IMR-90 (cell line): ENCODE measurements at regions not wholly inside any gene's neighbourhood (a gene's known extent, or its start where the extent isn't known, plus 50 kb on each side); places are given as distances from the start of the nearest gene placed in this dataset.

Experiments
- ATAC-seq: fragments of 200-7000 bp; cut with Tn5 transposase; 2 replicates; pipeline ENCODE4 v1.9.1; 2020; ENCODE audit warnings: low read depth, mild to moderate bottlenecking, moderate library complexity
- BruUV-seq: library from RNA; stranded (reverse); fragments of 400-500 nt; replicated peaks from 2 replicates; lab custom pipeline; 2021; lab: Mats Ljungman, UMichigan
- CTCF ChIA-PET: fragments of 300-600 bp; formaldehyde crosslinking; extraction: SDS; loops from one replicate; lab custom pipeline; 2021; ENCODE audit warnings: antibody characterized with exemption; lab: Yijun Ruan, JAX
- POLR2A ChIA-PET: fragments of 300-600 bp; sonication (Branson Sonifier 250); formaldehyde crosslinking; loops from one replicate; lab custom pipeline; 2022; ENCODE audit warnings: antibody characterized with exemption; ENCODE audit not compliant: unreplicated experiment; lab: Charles Lee
- DNase-seq: peaks from one replicate; pipeline ENCODE4 v3.0.0; 2013
- H2AFZ ChIP-seq: replicated peaks from 2 replicates; pipeline ENCODE3; 2013; ENCODE audit warnings: low read length, mild to moderate bottlenecking; ENCODE audit not compliant: poor library complexity
- H2AK5ac ChIP-seq: 2 replicates; pipeline ENCODE4 v1.6.1; 2013; ENCODE audit warnings: low read depth, low read length, inconsistent platforms
- H2AK9ac ChIP-seq: replicated peaks from 2 replicates; pipeline ENCODE3; 2013; ENCODE audit warnings: mild to moderate bottlenecking, low read depth, low read length, moderate library complexity; ENCODE audit not compliant: poor library complexity
- H2BK120ac ChIP-seq: 2 replicates; pipeline ENCODE4 v1.6.1; 2013; ENCODE audit warnings: low read depth, low read length, inconsistent platforms
- H2BK15ac ChIP-seq: 3 replicates; pipeline ENCODE4 v1.6.1; 2013; ENCODE audit warnings: low read depth, low read length, inconsistent platforms
- H2BK20ac ChIP-seq: 2 replicates; pipeline ENCODE4 v1.6.1; 2013; ENCODE audit warnings: low read depth, mild to moderate bottlenecking, inconsistent platforms, low read length, moderate library complexity
- H2BK5ac ChIP-seq: 2 replicates; pipeline ENCODE4 v1.6.1; 2013; ENCODE audit warnings: mild to moderate bottlenecking, low read depth, low read length, inconsistent platforms; ENCODE audit not compliant: poor library complexity, severe bottlenecking
- H3K14ac ChIP-seq: replicated peaks from 2 replicates; pipeline ENCODE4 v1.6.1; 2013; ENCODE audit warnings: low read depth, low read length, inconsistent platforms
- H3K18ac ChIP-seq: 2 replicates; pipeline ENCODE4 v1.6.1; 2013; ENCODE audit warnings: low read depth, low read length, control low read depth
- H3K23ac ChIP-seq: 2 replicates; pipeline ENCODE4 v1.6.1; 2013; ENCODE audit warnings: low read depth, low read length, inconsistent platforms
- H3K27ac ChIP-seq: 2 replicates; pipeline ENCODE4 v1.5.1; 2013; ENCODE audit warnings: mild to moderate bottlenecking, control low read depth, low read length; ENCODE audit not compliant: insufficient read depth
- H3K27me3 ChIP-seq: 2 replicates; pipeline ENCODE4 v1.6.1; 2013; ENCODE audit warnings: low read length; ENCODE audit not compliant: control insufficient read depth, insufficient read depth
- H3K36me3 ChIP-seq: 2 replicates; pipeline ENCODE4 v1.6.1; 2013; ENCODE audit warnings: low read length, mixed read lengths; ENCODE audit not compliant: control insufficient read depth, insufficient read depth
- H3K4ac ChIP-seq: 2 replicates; pipeline ENCODE4 v1.6.1; 2013; ENCODE audit warnings: low read depth, low read length, inconsistent platforms
- H3K4me1 ChIP-seq: 2 replicates; pipeline ENCODE4 v1.6.1; 2013; ENCODE audit warnings: low read length, mixed read lengths; ENCODE audit not compliant: control insufficient read depth, insufficient read depth
- H3K4me2 ChIP-seq: 2 replicates; pipeline ENCODE4 v1.6.1; 2013; ENCODE audit warnings: low read depth, mild to moderate bottlenecking, control low read depth, low read length, moderate library complexity
- H3K4me3 ChIP-seq: 2 replicates; pipeline ENCODE4 v1.5.1; 2013; ENCODE audit warnings: low read depth, mild to moderate bottlenecking, control low read depth, low read length, moderate library complexity; ENCODE audit not compliant: insufficient read depth
- H3K56ac ChIP-seq: 2 replicates; pipeline ENCODE4 v1.6.1; 2013; ENCODE audit warnings: low read length, inconsistent platforms; ENCODE audit not compliant: insufficient read depth; ENCODE audit errors: extremely low read depth
- H3K79me1 ChIP-seq, 2 experiments: 2 replicates each; pipeline ENCODE4 v1.6.1; 2013; ENCODE audit warnings: low read length in 2 of 2, inconsistent platforms in 1 of 2, low read depth in 1 of 2
- H3K9ac ChIP-seq: 2 replicates; pipeline ENCODE4 v1.6.1; 2013; ENCODE audit warnings: low read depth, low read length, control low read depth
- H3K9me1 ChIP-seq: 2 replicates; pipeline ENCODE4 v1.6.1; 2013; ENCODE audit warnings: low read length, inconsistent platforms; ENCODE audit not compliant: insufficient read depth
- H3K9me3 ChIP-seq: 2 replicates; pipeline ENCODE4 v1.6.1; 2013; ENCODE audit warnings: low read length; ENCODE audit not compliant: control insufficient read depth, insufficient read depth
- H4K20me1 ChIP-seq: 2 replicates; pipeline ENCODE4 v1.6.1; 2013; ENCODE audit warnings: low read length, inconsistent platforms; ENCODE audit not compliant: insufficient read depth
- H4K5ac ChIP-seq: 2 replicates; pipeline ENCODE4 v1.6.1; 2013; ENCODE audit warnings: mild to moderate bottlenecking, low read depth, low read length, control low read depth
- H4K8ac ChIP-seq, 2 experiments: 2 replicates each; pipeline ENCODE4 v1.6.1; 2013; ENCODE audit warnings: low read depth in 2 of 2, low read length in 2 of 2, control low read depth in 1 of 2, inconsistent platforms in 1 of 2
- H4K91ac ChIP-seq: 2 replicates; pipeline ENCODE4 v1.6.1; 2013; ENCODE audit warnings: low read depth, low read length, inconsistent platforms; ENCODE audit not compliant: insufficient read depth
- BHLHE40 ChIP-seq: fragments of 150-350 bp; IDR thresholded peaks from 2 replicates; pipeline ENCODE4 v1.6.1; 2016; ENCODE audit warnings: mild to moderate bottlenecking, low read depth, low read length
- CEBPB ChIP-seq: IDR thresholded peaks from 2 replicates; pipeline ENCODE4 v1.6.1; 2012; ENCODE audit warnings: low read depth, low read length, improper control_type of control experiment
- CHD1 ChIP-seq: IDR thresholded peaks from 2 replicates; pipeline ENCODE4 v1.6.1; 2012; ENCODE audit warnings: low read depth, low read length, improper control_type of control experiment
- FOS ChIP-seq: fragments of 150-350 bp; IDR thresholded peaks from 2 replicates; pipeline ENCODE4 v1.6.1; 2016; ENCODE audit warnings: low read depth, low read length
- MXI1 ChIP-seq: IDR thresholded peaks from 2 replicates; pipeline ENCODE4 v1.6.1; 2012; ENCODE audit warnings: low read depth, mild to moderate bottlenecking, low read length, moderate library complexity, borderline replicate concordance
- NFE2L2 ChIP-seq: fragments of 150-350 bp; IDR thresholded peaks from 2 replicates; pipeline ENCODE4 v1.6.1; 2016; ENCODE audit warnings: low read depth, mild to moderate bottlenecking, low read length
- POLR2A ChIP-seq: IDR thresholded peaks from 2 replicates; pipeline ENCODE4 v1.6.1; 2012; ENCODE audit warnings: mild to moderate bottlenecking, low read depth, low read length
- RAD21 ChIP-seq: IDR thresholded peaks from 2 replicates; pipeline ENCODE4 v1.6.1; 2012; ENCODE audit warnings: low read length, improper control_type of control experiment
- RCOR1 ChIP-seq: IDR thresholded peaks from 2 replicates; pipeline ENCODE4 v1.6.1; 2012; ENCODE audit warnings: mild to moderate bottlenecking, low read length, improper control_type of control experiment; ENCODE audit not compliant: insufficient replicate concordance
- RFX5 ChIP-seq: IDR thresholded peaks from 2 replicates; pipeline ENCODE4 v1.8.0; 2012; ENCODE audit warnings: low read depth, mild to moderate bottlenecking, low read length, moderate library complexity
- SMC3 ChIP-seq: fragments of 150-350 bp; IDR thresholded peaks from 2 replicates; pipeline ENCODE4 v1.6.1; 2016; ENCODE audit warnings: low read depth, mild to moderate bottlenecking, antibody characterized with exemption, low read length, moderate library complexity
- WGBS, 2 experiments: methylation state at CpG; one replicate each; pipeline versions ENCODE4 v1.1.5 to v1.1.7; 2013; ENCODE audit warnings: missing lambda C conversion rate in 2 of 2; ENCODE audit not compliant: insufficient read length in 1 of 2; ENCODE audit errors: extremely low coverage in 2 of 2; 5-methylcytosine and 5-hydroxymethylcytosine counted together
- dilution Hi-C: fragments of 300-500 bp; cut with HindIII; formaldehyde crosslinking; loops from one replicate; pipeline ENCODE4 v1.14.3; 2018; ENCODE audit warnings: low sequenced_read_pairs; ENCODE audit not compliant: unreplicated experiment
- in situ Hi-C: fragments of 300-500 bp; cut with MboI; formaldehyde crosslinking; loops from 3 replicates; pipeline ENCODE4 v1.14.3; 2019; ENCODE audit warnings: low sequenced_read_pairs, inconsistent platforms, mixed read lengths
- intact Hi-C: fragments of 100-400 bp; cut with micrococcal nuclease; formaldehyde crosslinking; loops from 2 replicates; pipeline ENCODE4 v1.10.0; 2022
- TF ChIP-seq, protein P1 (sequence below): fragments of 150-350 bp; IDR thresholded peaks from 2 replicates; pipeline ENCODE4 v1.6.1; 2017; ENCODE audit warnings: mild to moderate bottlenecking, antibody characterized with exemption, low read length, low read depth
- TF ChIP-seq, protein P2 (sequence below): conservative IDR thresholded peaks from 2 replicates; pipeline ENCODE4 v1.5.1; 2012; ENCODE audit warnings: mild to moderate bottlenecking, low read depth, low read length, improper control_type of control experiment
- TF ChIP-seq, protein P3 (sequence below): fragments of 150-350 bp; IDR thresholded peaks from 2 replicates; pipeline ENCODE4 v1.6.1; 2016; ENCODE audit warnings: low read depth, mild to moderate bottlenecking, low read length, moderate library complexity, borderline replicate concordance

DNA sequence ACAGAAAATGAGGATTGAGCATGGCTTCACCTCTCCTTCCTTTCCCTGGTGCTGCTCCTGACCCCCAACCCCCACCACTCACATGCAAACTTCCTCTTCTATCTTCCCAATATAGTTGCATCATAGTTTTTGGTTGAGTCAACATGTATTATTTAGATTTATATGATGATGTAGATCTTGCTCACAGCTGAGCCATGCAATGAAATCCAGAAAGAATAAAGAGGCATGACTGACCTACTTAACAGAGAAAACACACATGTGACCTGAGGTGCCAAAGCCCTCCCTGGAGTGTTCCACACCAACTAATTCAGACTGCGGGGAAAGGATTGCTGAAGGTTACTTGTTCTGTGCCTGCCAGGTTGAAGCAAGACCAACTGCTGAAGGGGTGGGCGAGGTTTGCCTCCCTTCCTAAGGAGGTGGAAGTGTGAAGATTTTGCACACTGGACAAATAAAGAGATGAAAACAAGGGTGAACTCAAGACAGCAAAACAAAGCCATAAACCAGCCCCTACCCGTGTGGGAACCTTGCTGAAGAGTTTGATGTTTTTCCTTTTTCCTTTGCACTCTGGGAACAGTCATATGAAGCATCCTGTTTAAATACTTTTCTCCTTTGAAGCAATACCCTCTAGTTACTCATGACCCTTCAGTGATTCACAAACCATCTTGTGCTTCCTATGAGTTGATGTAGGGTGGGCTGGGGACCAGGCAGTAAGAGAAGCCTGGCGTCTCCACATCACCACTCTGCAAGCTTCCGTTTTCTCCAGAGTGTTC is 155.2 kb upstream of the UBE2E1 start:
- ChIA-PET CTCF (interaction anchor here (0.7 kb wide), 1 partner anchor 62 kb away, joined by 3 read pairs; no protein-coding TSS in a partner anchor), POLR2A (no interaction called here)
- H2BK20ac ChIP-seq, result peak overlapping the region; percentile 82; the same call in 1 of the 2 replicates
- peak overlapping the region; percentile 75 for H3K4me2 ChIP-seq
- H3K36me3 ChIP-seq, result no peaks in the 10 kb centered on the region
- peak overlapping the region; percentile 93 for H2AK9ac ChIP-seq
- in situ Hi-C loops (no loop called here), intact Hi-C loops (loop anchor here (5.0 kb wide), 1 partner anchor 157 kb away; the partner anchor contains the start of gene UBE2E1), dilution Hi-C loops (no loop called here)
- H4K5ac ChIP-seq, result peak overlapping the region; percentile 73
- H4K91ac ChIP-seq, result peak overlapping the region; percentile 85
- H3K18ac ChIP-seq, result peak overlapping the region; percentile 84
- peak overlapping the region; percentile 83 for H3K56ac ChIP-seq
- ATAC-seq (peak; percentile 91), DNase-seq (peak; percentile 97)
- peak overlapping the region; percentile 73 for H3K27ac ChIP-seq
- H4K20me1 ChIP-seq, result no peaks in the 10 kb centered on the region
- peak overlapping the region; percentile 91 for H2BK120ac ChIP-seq
- peak overlapping the region; percentile 94 for H2BK15ac ChIP-seq
- H2AFZ ChIP-seq, result peak overlapping the region; percentile 90
- H3K9me1 ChIP-seq, result peaks cover 3% of the 10 kb centered on the region
- H2BK5ac ChIP-seq, result peak overlapping the region; percentile 97
- peak overlapping the region; percentile 71 for H2AK5ac ChIP-seq
- H3K9me3 ChIP-seq, result no peaks in the 10 kb centered on the region
- H3K4me1 ChIP-seq, result peaks cover 12% of the 10 kb centered on the region
- WGBS, 2 experiments, result no CpG with 5 or more reads among the region's 5 CpGs
- peak overlapping the region; percentile 15; the same call in 1 of the 2 replicates for H3K9ac ChIP-seq
- no peaks in the 10 kb centered on the region for H3K27me3 ChIP-seq
- H3K23ac ChIP-seq, result peak overlapping the region; percentile 91
- peak overlapping the region; percentile 94 for H3K4ac ChIP-seq
- peak overlapping the region; percentile 82 for H3K14ac ChIP-seq
- no peaks in the 10 kb centered on the region for H3K79me1 ChIP-seq
- no peak overlapping the region for H3K4me3 ChIP-seq
- peak overlapping the region; percentile 37 to 88 for H4K8ac ChIP-seq
- no TSS peak for BruUV-seq
- TF ChIP-seq, protein P1, sequence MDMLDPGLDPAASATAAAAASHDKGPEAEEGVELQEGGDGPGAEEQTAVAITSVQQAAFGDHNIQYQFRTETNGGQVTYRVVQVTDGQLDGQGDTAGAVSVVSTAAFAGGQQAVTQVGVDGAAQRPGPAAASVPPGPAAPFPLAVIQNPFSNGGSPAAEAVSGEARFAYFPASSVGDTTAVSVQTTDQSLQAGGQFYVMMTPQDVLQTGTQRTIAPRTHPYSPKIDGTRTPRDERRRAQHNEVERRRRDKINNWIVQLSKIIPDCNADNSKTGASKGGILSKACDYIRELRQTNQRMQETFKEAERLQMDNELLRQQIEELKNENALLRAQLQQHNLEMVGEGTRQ, result peak; percentile 81
- TF ChIP-seq, protein P2, sequence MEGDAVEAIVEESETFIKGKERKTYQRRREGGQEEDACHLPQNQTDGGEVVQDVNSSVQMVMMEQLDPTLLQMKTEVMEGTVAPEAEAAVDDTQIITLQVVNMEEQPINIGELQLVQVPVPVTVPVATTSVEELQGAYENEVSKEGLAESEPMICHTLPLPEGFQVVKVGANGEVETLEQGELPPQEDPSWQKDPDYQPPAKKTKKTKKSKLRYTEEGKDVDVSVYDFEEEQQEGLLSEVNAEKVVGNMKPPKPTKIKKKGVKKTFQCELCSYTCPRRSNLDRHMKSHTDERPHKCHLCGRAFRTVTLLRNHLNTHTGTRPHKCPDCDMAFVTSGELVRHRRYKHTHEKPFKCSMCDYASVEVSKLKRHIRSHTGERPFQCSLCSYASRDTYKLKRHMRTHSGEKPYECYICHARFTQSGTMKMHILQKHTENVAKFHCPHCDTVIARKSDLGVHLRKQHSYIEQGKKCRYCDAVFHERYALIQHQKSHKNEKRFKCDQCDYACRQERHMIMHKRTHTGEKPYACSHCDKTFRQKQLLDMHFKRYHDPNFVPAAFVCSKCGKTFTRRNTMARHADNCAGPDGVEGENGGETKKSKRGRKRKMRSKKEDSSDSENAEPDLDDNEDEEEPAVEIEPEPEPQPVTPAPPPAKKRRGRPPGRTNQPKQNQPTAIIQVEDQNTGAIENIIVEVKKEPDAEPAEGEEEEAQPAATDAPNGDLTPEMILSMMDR, result no peak
- peak; percentile 75 for TF ChIP-seq BHLHE40
- TF ChIP-seq NFE2L2, result no peak
- TF ChIP-seq SMC3, result peak; percentile 19; the same call in 1 of the 2 replicates
- peak; percentile 70; the same call in 1 of the 2 replicates for TF ChIP-seq RFX5
- no peak for TF ChIP-seq RCOR1
- TF ChIP-seq FOS, result peak; percentile 84
- peak; percentile 50; the same call in 1 of the 2 replicates for TF ChIP-seq POLR2A
- TF ChIP-seq, protein P3, sequence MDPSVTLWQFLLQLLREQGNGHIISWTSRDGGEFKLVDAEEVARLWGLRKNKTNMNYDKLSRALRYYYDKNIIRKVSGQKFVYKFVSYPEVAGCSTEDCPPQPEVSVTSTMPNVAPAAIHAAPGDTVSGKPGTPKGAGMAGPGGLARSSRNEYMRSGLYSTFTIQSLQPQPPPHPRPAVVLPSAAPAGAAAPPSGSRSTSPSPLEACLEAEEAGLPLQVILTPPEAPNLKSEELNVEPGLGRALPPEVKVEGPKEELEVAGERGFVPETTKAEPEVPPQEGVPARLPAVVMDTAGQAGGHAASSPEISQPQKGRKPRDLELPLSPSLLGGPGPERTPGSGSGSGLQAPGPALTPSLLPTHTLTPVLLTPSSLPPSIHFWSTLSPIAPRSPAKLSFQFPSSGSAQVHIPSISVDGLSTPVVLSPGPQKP, result no peak
- TF ChIP-seq MXI1, result 0 out of 2 replicates have a peak, but pooled peaks have one; percentile 39
- TF ChIP-seq CEBPB, result peak; percentile 99
- peak; percentile 33 for TF ChIP-seq RAD21
- 0 out of 2 replicates have a peak, but pooled peaks have one; percentile 78 for TF ChIP-seq CHD1
